K562 (cell line): ENCODE measurements at regions not wholly inside any gene's neighbourhood (a gene's known extent, or its start where the extent isn't known, plus 50 kb on each side); places are given as distances from the start of the nearest gene placed in this dataset.

Experiments used
- ATAC-seq: fragments of 200-7000 bp; cut with Tn5 transposase; 3 replicates; pipeline ENCODE4 v1.9.1; 2020; ENCODE audit warnings: moderate library complexity
- BruUV-seq: library from RNA; stranded (reverse); fragments of 400-500 nt; replicated peaks from 2 replicates; lab custom pipeline; 2021; lab: Mats Ljungman, UMichigan
- CTCF ChIA-PET: fragments of 300-600 bp; formaldehyde crosslinking; extraction: SDS; loops from one replicate; lab custom pipeline; 2021; ENCODE audit warnings: low intra/inter-chr PET ratio; lab: Yijun Ruan, JAX
- POLR2A ChIA-PET: fragments of 300-600, 350-650 bp; sonication (Branson Sonifier 250); formaldehyde crosslinking; extraction: SDS; loops from one replicate; lab custom pipeline; 2021; ENCODE audit warnings: antibody characterized with exemption, inconsistent platforms; lab: Yijun Ruan, JAX
- DNase-seq, 4 experiments: peaks; one replicate each; pipeline versions ENCODE4 v3.0.0 to v3.0.0-alpha.2; 2011 to 2018; ENCODE audit warnings: low spot score in 3 of 4, mixed read lengths in 3 of 4; ENCODE audit errors: extremely low read depth in 1 of 4
- FAIRE-seq: peaks from 2 replicates; lab custom pipeline; 2011; peaks lifted over from hg19 to GRCh38; lab: Jason Lieb, UNC
- H2AFZ ChIP-seq: 2 replicates; pipeline ENCODE4 v1.6.0; 2011; ENCODE audit warnings: low read depth, low read length, control low read depth, inconsistent platforms
- H3K27ac ChIP-seq: fragments of 200-600 bp; 3 replicates; pipeline ENCODE4 v1.8.0; 2011; ENCODE audit warnings: low read depth, mild to moderate bottlenecking, control low read depth, inconsistent platforms, low read length, moderate library complexity, mixed read lengths; ENCODE audit errors: extremely low read depth
- H3K27me3 ChIP-seq, 2 experiments: fragments of 300-600 bp in 1 of 2; 2 replicates in 1 of 2; 3 replicates in 1 of 2; pipeline versions ENCODE4 v1.6.0 to v1.8.0; 2011; ENCODE audit warnings: inconsistent platforms in 2 of 2, low read length in 2 of 2, mild to moderate bottlenecking in 1 of 2, mixed read lengths in 1 of 2, moderate library complexity in 1 of 2; ENCODE audit not compliant: control insufficient read depth in 2 of 2, insufficient read depth in 2 of 2
- H3K36me3 ChIP-seq: fragments of 300-600 bp; 3 replicates; pipeline ENCODE4 v1.8.0; 2011; ENCODE audit warnings: mild to moderate bottlenecking, low read length, inconsistent platforms; ENCODE audit not compliant: control insufficient read depth, insufficient read depth
- H3K4me1 ChIP-seq, 2 experiments: fragments of 200-600 bp in 1 of 2; replicated peaks in 1 of 2; 2 replicates in 1 of 2; 3 replicates in 1 of 2; pipeline versions ENCODE4 v1.5.1 to v1.8.0; 2011; ENCODE audit warnings: inconsistent platforms in 2 of 2, low read length in 2 of 2, mild to moderate bottlenecking in 1 of 2, mixed read lengths in 1 of 2, moderate library complexity in 1 of 2; ENCODE audit not compliant: control insufficient read depth in 2 of 2, insufficient read depth in 2 of 2
- H3K4me2 ChIP-seq: 2 replicates; pipeline ENCODE4 v1.6.1; 2011; ENCODE audit warnings: low read length, control low read depth, inconsistent platforms, mixed read lengths; ENCODE audit not compliant: insufficient read depth
- H3K4me3 ChIP-seq: fragments of 200-600 bp; sonication (generic), shearing (Covaris generic); 2 replicates; pipeline ENCODE4 v1.5.1; 2016; ENCODE audit warnings: control low read depth, inconsistent platforms
- H3K79me2 ChIP-seq: fragments of 200-600 bp; 3 replicates; pipeline ENCODE4 v1.8.0; 2011; ENCODE audit warnings: low read length, inconsistent platforms; ENCODE audit not compliant: control insufficient read depth, insufficient read depth
- H3K9ac ChIP-seq, 2 experiments: 2 replicates each; pipeline versions ENCODE4 v1.6.0 to v1.6.1; 2011; ENCODE audit warnings: low read depth in 2 of 2, low read length in 2 of 2, control low read depth in 1 of 2, inconsistent platforms in 1 of 2, mild to moderate bottlenecking in 1 of 2, mixed read lengths in 1 of 2; ENCODE audit not compliant: insufficient read depth in 1 of 2
- H3K9me1 ChIP-seq: one replicate; pipeline ENCODE4 v1.6.0; 2011; ENCODE audit warnings: inconsistent platforms, mild to moderate bottlenecking, low read length, moderate library complexity; ENCODE audit not compliant: control insufficient read depth, insufficient read depth
- H3K9me3 ChIP-seq: replicated peaks from 2 replicates; pipeline ENCODE4 v1.5.1; 2011; ENCODE audit warnings: low read depth, low read length, inconsistent platforms; ENCODE audit not compliant: control insufficient read depth, insufficient read depth
- H4K20me1 ChIP-seq: replicated peaks from 2 replicates; pipeline ENCODE4 v1.6.1; 2011; ENCODE audit warnings: low read length, inconsistent platforms, mixed read lengths; ENCODE audit not compliant: control insufficient read depth, insufficient read depth
- EP400 ChIP-seq: fragments of 450-650 bp; IDR thresholded peaks from 2 replicates; pipeline ENCODE4 v1.6.1; 2017; ENCODE audit warnings: antibody characterized with exemption, mild to moderate bottlenecking, moderate library complexity
- HINFP ChIP-seq: fragments of 450-650 bp; conservative IDR thresholded peaks from 2 replicates; pipeline ENCODE4 v1.6.1; 2016; ENCODE audit warnings: missing genetic modification characterization, low read depth, mild to moderate bottlenecking, control low read depth, missing compliant biosample characterization
- KDM5B ChIP-seq: fragments of 200-600 bp; sonication (generic); IDR thresholded peaks from 2 replicates; pipeline ENCODE4 v1.6.1; 2012; ENCODE audit warnings: low read depth, mild to moderate bottlenecking, moderate library complexity, low read length, control low read depth, inconsistent platforms; ENCODE audit not compliant: insufficient replicate concordance
- MXI1 ChIP-seq: IDR thresholded peaks from 2 replicates; pipeline ENCODE4 v1.6.1; 2011; ENCODE audit warnings: low read depth, mild to moderate bottlenecking, improper control_type of control experiment, low read length
- PCBP1 ChIP-seq: fragments of 200-400 bp; formaldehyde crosslinking; IDR thresholded peaks from 2 replicates; pipeline ENCODE4 v1.6.1; 2018; ENCODE audit warnings: mild to moderate bottlenecking, low read depth, low read length; ENCODE audit not compliant: poor library complexity, severe bottlenecking
- RBM25 ChIP-seq: fragments of 200-400 bp; formaldehyde crosslinking; IDR thresholded peaks from 2 replicates; pipeline ENCODE4 v1.6.1; 2018; ENCODE audit warnings: low read length, low read depth, moderate library complexity; ENCODE audit not compliant: severe bottlenecking
- SAP30 ChIP-seq: fragments of 200-600 bp; sonication (generic); IDR thresholded peaks from 2 replicates; pipeline ENCODE4 v1.6.1; 2012; ENCODE audit warnings: borderline replicate concordance, low read depth, mild to moderate bottlenecking, moderate library complexity, low read length, control low read depth, inconsistent platforms; ENCODE audit not compliant: insufficient read depth, poor library complexity, severe bottlenecking
- ZNF444 ChIP-seq: fragments of 250-450 bp; sonication (Bioruptor Pico); IDR thresholded peaks from 2 replicates; pipeline ENCODE4 v1.4.0; 2020; ENCODE audit warnings: mild to moderate bottlenecking, moderate library complexity
- WGBS: fragments of 100-300 bp; shearing (Covaris generic); methylation state at CpG from one replicate; pipeline ENCODE4 v1.1.6; 2016; ENCODE audit warnings: low coverage, mixed read lengths; ENCODE audit not compliant: insufficient coverage; ENCODE audit errors: missing lambda C conversion rate; 5-methylcytosine and 5-hydroxymethylcytosine counted together
- in situ Hi-C: fragments of 300-500 bp; cut with MboI; formaldehyde crosslinking; loops from 4 replicates; pipeline ENCODE4 v1.15.0; 2018; ENCODE audit warnings: inconsistent platforms, mixed read lengths
- intact Hi-C: fragments of 100-400 bp; cut with micrococcal nuclease; formaldehyde crosslinking; loops from 2 replicates; pipeline ENCODE4 v1.14.2; 2022
- TF ChIP-seq, protein P1 (sequence below): sonication (generic); formaldehyde crosslinking; IDR thresholded peaks from 2 replicates; pipeline ENCODE4 v1.8.0; 2022; ENCODE audit warnings: mild to moderate bottlenecking, low read depth, missing genetic modification reagents

GRCh38 chr1:56199956-56200355 lies 379.4 kb downstream of the PLPP3 start:
- no peaks in the 10 kb centered on the region for H4K20me1 ChIP-seq
- ATAC-seq (no peak), DNase-seq (no peak), FAIRE-seq (no peak)
- no peak for TF ChIP-seq EP400
- TF ChIP-seq MXI1, result no peak
- no peak for TF ChIP-seq RBM25
- TF ChIP-seq KDM5B, result no peak
- TF ChIP-seq SAP30, result no peak
- TF ChIP-seq HINFP, result no peak
- no peak for TF ChIP-seq PCBP1
- TF ChIP-seq, protein P1, sequence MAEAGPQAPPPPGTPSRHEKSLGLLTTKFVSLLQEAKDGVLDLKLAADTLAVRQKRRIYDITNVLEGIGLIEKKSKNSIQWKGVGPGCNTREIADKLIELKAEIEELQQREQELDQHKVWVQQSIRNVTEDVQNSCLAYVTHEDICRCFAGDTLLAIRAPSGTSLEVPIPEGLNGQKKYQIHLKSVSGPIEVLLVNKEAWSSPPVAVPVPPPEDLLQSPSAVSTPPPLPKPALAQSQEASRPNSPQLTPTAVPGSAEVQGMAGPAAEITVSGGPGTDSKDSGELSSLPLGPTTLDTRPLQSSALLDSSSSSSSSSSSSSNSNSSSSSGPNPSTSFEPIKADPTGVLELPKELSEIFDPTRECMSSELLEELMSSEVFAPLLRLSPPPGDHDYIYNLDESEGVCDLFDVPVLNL (CRISPR knock-in tag), result no peak
- TF ChIP-seq ZNF444 (CRISPR knock-in tag), result no peak
- no peak overlapping the region for H3K27ac ChIP-seq
- H3K4me2 ChIP-seq, result no peak overlapping the region
- ChIA-PET CTCF (no interaction called here), POLR2A (no interaction called here)
- intact Hi-C loops, result no loop called here
- no peaks in the 10 kb centered on the region for H3K36me3 ChIP-seq
- no peak overlapping the region for H2AFZ ChIP-seq
- no peaks in the 10 kb centered on the region for H3K4me1 ChIP-seq
- H3K9me3 ChIP-seq, result no peaks in the 10 kb centered on the region
- in situ Hi-C loops, result no loop called here
- H3K4me3 ChIP-seq, result no peak overlapping the region
- H3K9me1 ChIP-seq, result no peaks in the 10 kb centered on the region
- H3K27me3 ChIP-seq, result no peaks in the 10 kb centered on the region
- no TSS peak for BruUV-seq
- 29% methylated on average over 1 of the region's 1 CpG for WGBS
- no peak overlapping the region for H3K9ac ChIP-seq
- no peaks in the 10 kb centered on the region for H3K79me2 ChIP-seq
